OCI-LY3 (cell line): ENCODE measurements at regions not wholly inside any gene's neighbourhood (a gene's known extent, or its start where the extent isn't known, plus 50 kb on each side); places are given as distances from the start of the nearest gene placed in this dataset.
"Not testable (repeated sequence)": the region's sequence is repeated elsewhere in the genome, so short reads cannot be mapped to it uniquely, and the experiment has no call there.

ENCODE experiments used
- H2AFZ ChIP-seq: fragments of 200-600, 300-600 bp; shearing (Covaris generic); 2 replicates; pipeline ENCODE4 v1.6.0; 2014; ENCODE audit warnings: antibody characterized with exemption, low read depth, low read length
- H3K27ac ChIP-seq: fragments of 200-600, 300-600 bp; sonication (generic); 2 replicates; pipeline ENCODE4 v1.5.1; 2014; ENCODE audit warnings: mild to moderate bottlenecking, low read length, moderate library complexity, mixed read lengths
- H3K27me3 ChIP-seq: fragments of 200-600, 300-600 bp; sonication (generic); 2 replicates; pipeline ENCODE4 v1.6.1; 2014; ENCODE audit warnings: low read depth, low read length, mixed read lengths
- H3K36me3 ChIP-seq: fragments of 200-600, 300-600 bp; sonication (generic); replicated peaks from 2 replicates; pipeline ENCODE3; 2014; ENCODE audit warnings: low read depth, low read length, mixed read lengths
- H3K4me1 ChIP-seq: fragments of 300-600, 200-600 bp; sonication (generic); 2 replicates; pipeline ENCODE4 v1.6.1; 2014; ENCODE audit warnings: low read length, mixed read lengths
- H3K4me2 ChIP-seq: fragments of 200-600, 300-600 bp; sonication (generic); 2 replicates; pipeline ENCODE4 v1.6.1; 2014; ENCODE audit warnings: low read length, mixed read lengths
- H3K4me3 ChIP-seq: fragments of 300-600, 200-600 bp; sonication (generic); 2 replicates; pipeline ENCODE4 v1.5.1; 2014; ENCODE audit warnings: antibody characterized with exemption, mild to moderate bottlenecking, low read length, moderate library complexity
- H3K79me2 ChIP-seq: fragments of 300-600, 200-600 bp; shearing (Covaris generic); 2 replicates; pipeline ENCODE4 v1.6.1; 2014; ENCODE audit warnings: mild to moderate bottlenecking, low read length, mixed read lengths
- H3K9ac ChIP-seq: fragments of 300-600, 200-600 bp; shearing (Covaris generic); 2 replicates; pipeline ENCODE4 v1.6.0; 2014; ENCODE audit warnings: mild to moderate bottlenecking, low read length, moderate library complexity
- H3K9me3 ChIP-seq: fragments of 200-600, 300-600 bp; shearing (Covaris generic); 2 replicates; pipeline ENCODE4 v1.6.1; 2014; ENCODE audit warnings: low read length, mixed read lengths; ENCODE audit not compliant: insufficient read depth
- H4K20me1 ChIP-seq: fragments of 200-600, 300-600 bp; sonication (generic); 2 replicates; pipeline ENCODE4 v1.6.1; 2016; ENCODE audit warnings: low read length, mixed read lengths; ENCODE audit not compliant: insufficient read depth
- CTCF ChIP-seq: fragments of 200-600, 300-600 bp; sonication (generic); IDR thresholded peaks from 2 replicates; pipeline ENCODE4 v1.5.1; 2014; ENCODE audit warnings: antibody characterized with exemption, low read length, low read depth
- EZH2phosphoT487 ChIP-seq: fragments of 200-600 bp; shearing (Covaris generic); IDR thresholded peaks from 2 replicates; pipeline ENCODE4 v1.6.1; 2018; ENCODE audit warnings: antibody characterized with exemption, mixed run types, low read depth

GRCh38 chr1:69109277-69109676 is 458.4 kb upstream of the LRRC7 start:
- H3K27me3 ChIP-seq, result no peaks in the 10 kb centered on the region
- H4K20me1 ChIP-seq, result no peaks in the 10 kb centered on the region
- H3K4me3 ChIP-seq, result no peak overlapping the region
- no peak overlapping the region for H3K27ac ChIP-seq
- no peak overlapping the region for H2AFZ ChIP-seq
- H3K79me2 ChIP-seq, result no peaks in the 10 kb centered on the region
- no peaks in the 10 kb centered on the region for H3K36me3 ChIP-seq
- H3K9me3 ChIP-seq, result no peaks in the 10 kb centered on the region
- TF ChIP-seq CTCF (no peak), EZH2phosphoT487 (no peak)
- H3K9ac ChIP-seq, result no peak overlapping the region
- H3K4me1 ChIP-seq, result no peaks in the 10 kb centered on the region
- H3K4me2 ChIP-seq, result no peak overlapping the region

GRCh38 chr1:69110851-69111250 is 456.9 kb upstream of the LRRC7 start:
- H2AFZ ChIP-seq, result no peak overlapping the region
- H3K4me1 ChIP-seq, result no peaks in the 10 kb centered on the region
- TF ChIP-seq EZH2phosphoT487, result no peak
- TF ChIP-seq CTCF, result no peak
- H3K4me3 ChIP-seq, result no peak overlapping the region
- H3K4me2 ChIP-seq, result no peak overlapping the region
- no peaks in the 10 kb centered on the region for H4K20me1 ChIP-seq
- no peaks in the 10 kb centered on the region for H3K36me3 ChIP-seq
- H3K9ac ChIP-seq, result no peak overlapping the region
- H3K9me3 ChIP-seq, result no peaks in the 10 kb centered on the region
- no peaks in the 10 kb centered on the region for H3K27me3 ChIP-seq
- no peak overlapping the region for H3K27ac ChIP-seq
- H3K79me2 ChIP-seq, result no peaks in the 10 kb centered on the region

- H3K4me3 ChIP-seq, H3K27ac ChIP-seq, H2AFZ ChIP-seq, H4K20me1 ChIP-seq, H3K4me2 ChIP-seq, H3K9me3 ChIP-seq, H3K4me1 ChIP-seq, H3K27me3 ChIP-seq, H3K79me2 ChIP-seq, H3K36me3 ChIP-seq, H3K9ac ChIP-seq: not testable (repeated sequence)
Measured at GRCh38 chr1:69120126-69120741, 447.5 kb upstream of the LRRC7 start.

GRCh38 chr1:69120817-69121216 is 446.9 kb upstream of the LRRC7 start:
- H4K20me1 ChIP-seq, result no peaks in the 10 kb centered on the region
- H3K27me3 ChIP-seq, result no peaks in the 10 kb centered on the region
- no peaks in the 10 kb centered on the region for H3K79me2 ChIP-seq
- no peaks in the 10 kb centered on the region for H3K9me3 ChIP-seq
- no peak overlapping the region for H3K9ac ChIP-seq
- no peak overlapping the region for H3K4me2 ChIP-seq
- H2AFZ ChIP-seq, result no peak overlapping the region
- H3K4me1 ChIP-seq, result no peaks in the 10 kb centered on the region
- no peak overlapping the region for H3K27ac ChIP-seq
- no peak overlapping the region for H3K4me3 ChIP-seq
- no peaks in the 10 kb centered on the region for H3K36me3 ChIP-seq
- TF ChIP-seq EZH2phosphoT487, result no peak
- no peak for TF ChIP-seq CTCF
